NCI-H1694 (cell line): ENCODE measurements at regions not wholly inside any gene's neighbourhood (a gene's known extent, or its start where the extent isn't known, plus 50 kb on each side); places are given as distances from the start of the nearest gene placed in this dataset.

ENCODE experiments used
- DNase-seq: peaks from one replicate; lab custom pipeline; 2025; lab: John Stamatoyannopoulos, UW

- no peak for DNase-seq
Observed at GRCh38 chr19:30898353-30899103, 450.7 kb downstream of the TSHZ3 start.

GRCh38 chr19:30897553-30897952 is 451.7 kb downstream of the TSHZ3 start:
- DNase-seq: no peak

DNA sequence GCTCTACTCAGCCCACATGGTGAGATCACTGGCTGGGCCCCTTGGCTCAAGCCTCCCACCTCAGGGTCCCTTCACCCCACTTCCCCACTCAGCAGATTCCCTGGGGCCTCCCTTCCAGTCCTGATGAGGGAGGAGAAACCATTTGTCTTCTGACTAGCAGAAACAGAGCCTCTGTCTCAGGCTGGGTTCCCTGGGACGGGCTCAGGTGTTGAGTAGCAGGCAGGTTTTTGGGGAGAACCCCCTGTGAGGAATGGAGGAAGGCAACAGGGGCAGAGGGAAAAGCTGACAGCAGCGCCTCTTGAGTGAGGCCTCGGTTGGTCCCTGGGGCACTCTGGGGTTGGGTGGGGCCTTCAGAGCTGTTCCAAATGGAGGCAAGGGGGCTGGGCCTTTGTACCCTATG is 452.2 kb downstream of the TSHZ3 start:
- no peak for DNase-seq

DNA sequence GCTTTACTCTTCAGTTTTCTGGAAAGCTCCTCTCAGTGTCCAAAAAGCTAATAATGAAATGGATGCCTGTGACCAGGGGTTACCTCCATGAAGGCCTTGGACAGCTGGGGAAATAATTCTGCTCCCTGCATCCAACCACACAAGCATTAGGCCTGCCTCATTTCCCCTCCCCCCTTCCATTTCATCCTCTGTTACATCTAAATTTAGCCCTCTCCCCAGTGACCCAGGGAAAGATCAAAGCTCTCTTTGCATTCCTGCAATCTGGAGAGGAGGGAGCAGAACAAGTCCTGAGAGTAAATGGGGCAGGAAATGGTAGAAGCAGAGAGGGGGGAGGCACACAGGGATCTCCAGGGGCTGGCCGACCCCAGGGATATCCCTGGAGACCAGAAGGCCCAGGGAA is 452.7 kb downstream of the TSHZ3 start:
- DNase-seq: no peak

DNA sequence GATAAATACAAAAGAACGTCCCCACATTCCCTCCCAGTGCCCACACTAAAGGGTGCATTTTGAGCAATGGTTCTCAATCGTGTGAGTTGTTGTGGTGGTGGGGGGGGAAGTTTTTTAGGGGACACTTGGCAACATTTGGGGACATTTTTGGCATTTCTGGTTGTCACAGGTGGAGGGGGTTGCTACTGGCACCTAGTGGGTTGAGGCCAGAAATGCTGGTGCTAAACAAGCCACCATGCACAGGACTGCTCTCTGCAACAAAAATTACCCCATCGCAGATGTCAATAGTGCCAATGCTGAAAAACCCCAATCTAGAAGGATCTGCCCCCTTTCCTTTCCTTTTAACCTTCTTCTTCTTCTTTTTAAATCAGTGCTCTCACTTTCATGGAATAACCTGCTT is 453.3 kb downstream of the TSHZ3 start:
- no peak for DNase-seq

DNA sequence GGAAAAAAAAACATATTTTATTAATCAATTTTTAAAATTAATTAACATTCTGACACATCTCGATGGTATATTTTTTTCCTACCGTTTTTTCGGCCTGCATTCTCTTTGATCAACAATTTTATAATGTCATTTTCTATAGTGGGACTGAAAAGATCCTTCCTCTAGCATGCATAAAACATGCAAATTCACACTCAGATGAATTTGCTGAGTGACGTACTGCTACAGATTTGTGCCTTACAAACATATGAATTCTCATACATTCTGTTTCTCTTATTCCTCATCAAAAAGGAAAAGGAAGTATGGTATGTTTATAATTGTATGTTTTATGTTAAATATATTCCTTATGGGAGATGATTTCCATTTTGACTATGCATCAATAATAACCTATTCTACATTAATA is 458.2 kb downstream of the TSHZ3 start:
- DNase-seq: no peak

GRCh38 chr19:30890033-30890432 is 459.2 kb downstream of the TSHZ3 start:
- no peak for DNase-seq

DNA sequence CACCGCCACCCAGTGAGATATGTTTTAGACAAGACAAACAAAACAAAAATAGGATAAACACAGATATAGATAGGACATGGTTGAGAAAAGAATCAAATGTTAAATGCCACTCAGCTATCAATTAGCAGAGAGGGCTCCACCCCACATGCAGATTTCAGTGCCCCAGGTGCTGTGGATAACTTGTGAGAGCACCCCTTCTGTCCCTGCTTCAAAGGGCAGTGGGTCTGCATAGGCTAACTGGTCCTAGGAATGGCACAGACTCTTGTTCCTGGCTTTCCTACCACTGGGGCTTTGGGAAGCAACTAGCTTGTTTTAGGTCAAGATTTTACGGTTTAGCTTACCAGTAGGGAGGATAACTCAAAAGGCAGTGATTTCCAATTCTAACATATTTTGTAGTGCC is 460.3 kb downstream of the TSHZ3 start:
- DNase-seq: no peak

DNA sequence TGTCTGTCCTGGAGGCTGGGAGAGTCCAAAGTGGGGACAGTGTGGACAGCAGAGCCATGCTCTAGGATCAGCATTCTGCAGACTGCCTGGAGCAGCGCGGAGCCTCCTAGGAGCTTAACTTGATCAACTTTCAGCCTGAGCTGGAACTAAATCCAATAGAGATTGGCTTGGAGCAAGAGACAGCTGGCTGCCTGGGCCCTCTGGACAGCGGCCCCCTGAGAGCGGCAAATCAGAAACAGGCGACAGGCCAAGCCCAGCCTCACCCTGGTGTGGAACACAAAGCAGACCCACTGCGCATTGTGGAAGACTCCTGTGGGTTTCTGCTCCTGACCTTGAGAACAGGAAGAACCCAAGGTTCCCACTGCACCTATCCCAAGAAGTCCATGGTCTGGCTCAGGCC is 462.2 kb downstream of the TSHZ3 start:
- no peak for DNase-seq

- no peak for DNase-seq
Observed at GRCh38 chr19:30886222-30886621, 463.0 kb downstream of the TSHZ3 start.

- DNase-seq: no peak
Observed at GRCh38 chr19:30884146-30884812, 465.0 kb downstream of the TSHZ3 start.

DNA sequence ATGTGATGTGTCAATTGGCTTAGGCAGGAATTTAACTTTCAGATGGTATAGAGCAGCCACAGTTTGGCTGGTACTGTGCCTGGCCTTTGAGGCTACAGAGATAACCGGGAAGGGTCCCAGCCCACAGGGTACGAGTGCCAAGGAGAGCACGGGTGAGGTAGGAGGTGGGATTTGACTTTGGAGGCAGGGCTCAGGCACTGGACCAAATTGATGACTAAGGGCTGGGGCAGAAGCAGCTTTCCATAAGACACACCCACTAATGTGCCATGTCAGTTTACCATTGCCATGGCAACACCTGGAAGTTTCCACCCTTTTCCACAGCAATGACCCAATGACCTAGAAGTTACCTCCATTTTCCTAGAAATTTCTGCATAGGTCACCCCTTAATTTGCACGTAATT is 466.2 kb downstream of the TSHZ3 start:
- no peak for DNase-seq

GRCh38 chr19:30882411-30883005 is 466.7 kb downstream of the TSHZ3 start:
- DNase-seq: no peak

GRCh38 chr19:30881930-30882329 is 467.3 kb downstream of the TSHZ3 start:
- DNase-seq: no peak

GRCh38 chr19:30881281-30881680 is 468.0 kb downstream of the TSHZ3 start:
- DNase-seq: no peak

- DNase-seq: no peak
Observed at GRCh38 chr19:30880551-30880950, 468.7 kb downstream of the TSHZ3 start.

- no peak for DNase-seq
Observed at GRCh38 chr19:30880151-30880550, 469.1 kb downstream of the TSHZ3 start.

- DNase-seq: no peak
Observed at GRCh38 chr19:30879736-30880135, 469.5 kb downstream of the TSHZ3 start.

DNA sequence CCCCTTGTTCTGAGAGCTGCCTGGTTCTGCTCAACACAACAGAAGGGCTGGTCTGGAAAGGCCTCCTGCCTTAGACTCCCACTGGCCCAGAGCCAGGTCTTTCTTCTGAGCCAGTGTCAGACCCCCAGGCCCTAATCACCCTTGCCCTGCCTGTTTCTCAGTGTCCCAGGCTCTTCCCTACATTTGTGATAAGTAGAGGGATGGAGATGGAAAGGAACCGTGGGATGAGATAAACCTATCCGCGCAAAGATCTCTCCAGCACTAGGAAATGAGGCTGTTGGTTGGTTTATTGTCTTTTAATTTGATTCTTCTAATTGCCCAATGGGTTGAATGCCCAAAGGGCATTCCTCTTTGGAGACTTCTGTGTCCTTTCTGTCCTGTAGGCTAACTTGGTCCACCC is 470.0 kb downstream of the TSHZ3 start:
- no peak for DNase-seq

- no peak for DNase-seq
Observed at GRCh38 chr19:30878495-30878894, 470.7 kb downstream of the TSHZ3 start.

GRCh38 chr19:30877661-30878113 is 471.5 kb downstream of the TSHZ3 start:
- no peak for DNase-seq

- DNase-seq: no peak
Observed at GRCh38 chr19:30873691-30874090, 475.5 kb downstream of the TSHZ3 start.

DNA sequence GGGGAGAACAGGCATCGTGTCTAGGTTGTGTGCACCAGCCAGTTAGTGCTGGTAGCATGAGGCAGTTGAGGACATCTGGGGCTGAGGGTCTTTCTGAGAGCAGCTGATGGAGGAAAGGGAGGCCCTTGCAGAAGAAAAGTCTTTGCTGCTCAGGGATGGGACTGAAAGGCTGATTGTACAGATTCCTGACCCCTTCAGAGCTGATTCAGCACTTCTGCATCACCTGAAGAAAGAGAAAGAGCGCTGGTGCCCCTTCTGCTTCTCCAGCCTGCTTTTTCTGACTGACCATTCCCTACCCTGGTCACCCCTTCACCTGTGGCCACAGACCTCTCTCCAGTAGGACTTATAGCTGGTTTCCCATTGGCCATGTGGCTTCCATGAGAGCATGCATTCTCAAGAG is 476.2 kb downstream of the TSHZ3 start:
- no peak for DNase-seq
